ENCODE measurements at regions not wholly inside any gene's neighbourhood (a gene's known extent, or its start where the extent isn't known, plus 50 kb on each side); places are given as distances from the start of the nearest gene placed in this dataset.

- Histone ChIP-seq H3K4me3 (no peak overlapping the region), H3K27me3 (no peaks in the 10 kb centered on the region), H3K4me1 (no peaks in the 10 kb centered on the region), H3K36me3 (no peaks in the 10 kb centered on the region), H3K27ac (no peak overlapping the region), H3K9me3 (peaks cover 0 to 4% (median 0%) of the 10 kb centered on the region in 11 donors)
- intact Hi-C loops (cut with DNase I): no loop called here
- WGBS, 2 donors: 79 to 87% methylated on average over 1 of the region's 1 CpG
- no peak for TF ChIP-seq CTCF (IDR thresholded peaks at IDR 0.05)
- ATAC-seq (no peak), DNase-seq (no peak)
Observed at GRCh38 chr13:91240341-91240740, 107.1 kb upstream of the MIR17HG start.

GRCh38 chr13:91241221-91241933 lies 106.1 kb upstream of the MIR17HG start:
- TF ChIP-seq CTCF (IDR thresholded peaks at IDR 0.05): no peak

GRCh38 chr13:91242652-91243051 lies 104.8 kb upstream of the MIR17HG start:
- no peaks in the 10 kb centered on the region for H3K36me3 ChIP-seq
- H3K27ac ChIP-seq: no peak overlapping the region
- ATAC-seq (no peak), DNase-seq (no peak)
- H3K27me3 ChIP-seq: peaks cover 0 to 6% (median 0%) of the 10 kb centered on the region in 7 donors
- no peaks in the 10 kb centered on the region for H3K4me1 ChIP-seq
- no peak overlapping the region for H3K4me3 ChIP-seq
- intact Hi-C loops (cut with DNase I): no loop called here
- TF ChIP-seq CTCF (IDR thresholded peaks at IDR 0.05): no peak
- H3K9me3 ChIP-seq: peaks cover 0 to 4% (median 0%) of the 10 kb centered on the region in 11 donors

More at GRCh38 chr13:91241221-91241933, 106.1 kb upstream of the MIR17HG start:
- DNase-seq (no peak), ATAC-seq (no peak)
- Histone ChIP-seq H3K36me3 (no peaks in the 10 kb centered on the region), H3K27me3 (peaks cover 0 to 6% (median 0%) of the 10 kb centered on the region in 7 donors), H3K4me1 (no peaks in the 10 kb centered on the region), H3K4me3 (no peak overlapping the region), H3K9me3 (peaks cover 0 to 4% (median 0%) of the 10 kb centered on the region in 11 donors), H3K27ac (no peak overlapping the region)
- 86 to 87% methylated on average over 2 of the region's 2 CpGs for WGBS, 2 donors
- intact Hi-C loops (cut with DNase I): no loop called here

GRCh38 chr13:91245288-91245687 lies 102.2 kb upstream of the MIR17HG start:
- intact Hi-C loops (cut with DNase I): no loop called here
- no peak for TF ChIP-seq CTCF (IDR thresholded peaks at IDR 0.05)
- Histone ChIP-seq H3K4me1 (no peaks in the 10 kb centered on the region), H3K27me3 (peaks cover 0 to 9% (median 0%) of the 10 kb centered on the region in 7 donors), H3K27ac (no peak overlapping the region), H3K4me3 (no peak overlapping the region), H3K36me3 (no peaks in the 10 kb centered on the region), H3K9me3 (no peaks in the 10 kb centered on the region)
- ATAC-seq: no peak
- DNase-seq: no peak
- WGBS, 2 donors: 72 to 77% methylated on average over 2 of the region's 2 CpGs

All from heart right ventricle (tissue), 16 donors.